GM21447 (cell line): ENCODE measurements at regions not wholly inside any gene's neighbourhood (a gene's known extent, or its start where the extent isn't known, plus 50 kb on each side); places are given as distances from the start of the nearest gene placed in this dataset.
A peak's percentile ranks its signal among the peaks of the same experiment; 100 is the strongest.

Experiments
- ATAC-seq: cut with Tn5 transposase; IDR thresholded peaks from one replicate; pipeline ENCODE4 v1.9.1; 2021; ENCODE audit not compliant: unreplicated experiment

GRCh38 chr4:110953191-110953590, 330.3 kb upstream of the PITX2 start:
- ATAC-seq: no peak

- ATAC-seq: no peak
These were observed 331.0 kb upstream of the PITX2 start for GRCh38 chr4:110953898-110954297.

GRCh38 chr4:110955748-110956147, 332.9 kb upstream of the PITX2 start:
- no peak for ATAC-seq

- ATAC-seq: no peak
These were observed 336.3 kb upstream of the PITX2 start for GRCh38 chr4:110959041-110959643.

- ATAC-seq: no peak
These were observed 338.2 kb upstream of the PITX2 start for GRCh38 chr4:110961066-110961465.

GRCh38 chr4:110962616-110963015, 339.7 kb upstream of the PITX2 start:
- no peak for ATAC-seq

- no peak for ATAC-seq
These were observed 340.9 kb upstream of the PITX2 start for GRCh38 chr4:110963662-110964280.

GRCh38 chr4:110967936-110968335, 345.1 kb upstream of the PITX2 start:
- no peak for ATAC-seq

- peak; percentile 91 for ATAC-seq
These were observed 347.8 kb upstream of the PITX2 start for GRCh38 chr4:110970642-110971041.

- no peak for ATAC-seq
These were observed 352.5 kb upstream of the PITX2 start for GRCh38 chr4:110975338-110975737.

- no peak for ATAC-seq
These were observed 354.7 kb upstream of the PITX2 start for GRCh38 chr4:110977554-110977953.

GRCh38 chr4:110978761-110979160, 355.9 kb upstream of the PITX2 start:
- ATAC-seq: no peak

GRCh38 chr4:110982486-110982885, 359.6 kb upstream of the PITX2 start:
- ATAC-seq: no peak

GRCh38 chr4:110988722-110989121, 365.8 kb upstream of the PITX2 start:
- no peak for ATAC-seq

- no peak for ATAC-seq
These were observed 366.2 kb upstream of the PITX2 start for GRCh38 chr4:110989125-110989524.

GRCh38 chr4:110994781-110995180, 371.9 kb upstream of the PITX2 start:
- no peak for ATAC-seq

- ATAC-seq: no peak
These were observed 375.4 kb upstream of the PITX2 start for GRCh38 chr4:110998320-110998719.

GRCh38 chr4:111011458-111011857, 388.6 kb upstream of the PITX2 start:
- no peak for ATAC-seq

- no peak for ATAC-seq
These were observed 391.0 kb upstream of the PITX2 start for GRCh38 chr4:111013846-111014245.

GRCh38 chr4:111014537-111014936, 391.7 kb upstream of the PITX2 start:
- ATAC-seq: no peak

- no peak for ATAC-seq
These were observed 393.5 kb upstream of the PITX2 start for GRCh38 chr4:111016416-111016815.

- ATAC-seq: no peak
These were observed 395.3 kb upstream of the PITX2 start for GRCh38 chr4:111018216-111018615.

- ATAC-seq: no peak
These were observed 397.6 kb upstream of the PITX2 start for GRCh38 chr4:111020476-111020875.
